NCI-H1694 (cell line): ENCODE measurements at regions not wholly inside any gene's neighbourhood (a gene's known extent, or its start where the extent isn't known, plus 50 kb on each side); places are given as distances from the start of the nearest gene placed in this dataset.
"Not testable (repeated sequence)": the region's sequence is repeated elsewhere in the genome, so short reads cannot be mapped to it uniquely, and the experiment has no call there.

Experiments used
- DNase-seq: peaks from one replicate; lab custom pipeline; 2025; lab: John Stamatoyannopoulos, UW

DNA sequence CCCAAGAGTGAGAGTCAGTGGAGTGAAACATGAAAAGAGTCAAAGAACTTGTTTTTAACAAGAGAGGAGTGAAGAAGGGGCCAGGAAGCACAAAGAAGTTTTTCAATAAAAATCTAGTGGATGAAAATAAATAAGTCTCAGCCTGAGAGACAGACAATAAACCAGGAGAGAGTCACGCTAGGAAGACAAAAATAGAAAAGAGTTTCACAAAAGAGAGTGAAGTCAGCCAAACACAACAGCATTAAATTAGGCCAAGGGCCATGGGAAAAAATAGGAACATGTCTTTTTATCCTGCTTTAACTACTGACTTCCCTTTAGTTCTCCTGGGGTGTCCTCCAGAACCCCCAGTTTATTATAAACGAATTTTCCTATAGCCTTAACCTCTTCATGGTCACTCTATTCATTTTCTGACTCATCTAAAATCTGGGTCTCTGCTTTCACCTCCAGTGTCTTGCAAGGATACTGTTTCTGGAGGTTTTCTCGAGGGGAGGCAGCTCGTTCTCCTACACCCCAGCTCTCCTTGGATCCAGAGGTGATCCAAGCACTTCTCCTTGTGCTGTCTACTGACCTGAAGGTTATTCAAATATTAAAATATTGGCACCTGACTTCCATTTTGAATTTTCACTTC is 571.5 kb upstream of the PPP2R3A start:
- no peak for DNase-seq

DNA sequence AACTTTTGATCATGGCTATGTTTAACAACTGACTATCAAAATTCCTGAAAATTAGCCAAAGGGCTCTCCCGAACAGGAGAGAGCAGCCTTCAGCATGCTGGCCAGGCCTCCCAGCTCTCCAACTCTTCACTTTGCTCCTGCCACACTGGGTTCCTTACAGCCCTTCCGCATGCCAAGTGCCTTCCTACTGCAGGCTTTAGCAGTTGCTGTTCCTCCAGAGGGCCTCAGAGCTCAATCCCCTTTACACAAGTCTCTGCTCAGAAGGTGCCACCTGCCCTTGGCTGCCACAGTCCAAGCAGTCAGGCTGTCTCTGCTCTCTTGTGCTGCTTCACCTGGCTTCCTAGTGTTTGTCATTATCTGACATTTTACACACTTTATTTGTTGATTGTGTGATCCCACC is 553.1 kb upstream of the PPP2R3A start:
- DNase-seq = no peak

- DNase-seq = no peak
Observed at GRCh38 chr3:135416182-135416581, 549.3 kb upstream of the PPP2R3A start.

GRCh38 chr3:135419155-135419554 is 546.4 kb upstream of the PPP2R3A start:
- DNase-seq = no peak

DNA sequence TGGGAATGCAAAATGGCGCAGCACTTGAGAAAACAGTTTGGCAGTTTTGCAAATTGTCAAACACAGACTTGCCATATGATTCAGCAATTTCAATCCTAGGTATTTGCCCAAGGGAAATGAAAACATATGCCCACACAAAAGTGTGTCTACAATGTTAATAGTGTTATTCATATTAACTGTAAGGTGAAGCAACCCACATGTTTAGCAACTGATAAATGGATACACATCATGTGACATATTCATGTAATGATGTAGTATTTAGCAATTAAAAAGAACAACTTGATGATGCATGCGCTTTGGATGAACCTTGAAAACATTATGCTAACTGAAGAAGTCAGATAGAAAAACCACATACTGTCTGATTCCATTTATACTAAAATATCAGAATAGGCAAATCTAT is 539.0 kb upstream of the PPP2R3A start:
- DNase-seq = no peak

DNA sequence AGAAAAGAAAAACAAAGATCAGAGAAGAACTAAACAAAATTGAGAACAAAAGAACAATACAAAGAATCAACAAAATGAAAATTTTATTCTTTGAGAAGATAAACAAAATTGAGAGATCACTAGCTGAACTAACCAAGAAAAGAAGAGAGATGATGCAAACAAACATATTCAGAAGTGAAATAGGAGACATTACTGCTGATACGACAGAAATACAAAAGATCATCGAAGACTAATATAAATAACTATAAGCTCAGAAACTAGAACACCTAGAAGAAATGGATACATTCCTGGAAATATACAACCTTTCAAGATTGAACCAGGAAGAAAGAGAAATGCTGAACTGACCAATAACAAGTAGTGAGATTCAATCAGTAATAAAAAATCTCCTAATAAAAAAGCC is 533.1 kb upstream of the PPP2R3A start:
- no peak for DNase-seq

DNA sequence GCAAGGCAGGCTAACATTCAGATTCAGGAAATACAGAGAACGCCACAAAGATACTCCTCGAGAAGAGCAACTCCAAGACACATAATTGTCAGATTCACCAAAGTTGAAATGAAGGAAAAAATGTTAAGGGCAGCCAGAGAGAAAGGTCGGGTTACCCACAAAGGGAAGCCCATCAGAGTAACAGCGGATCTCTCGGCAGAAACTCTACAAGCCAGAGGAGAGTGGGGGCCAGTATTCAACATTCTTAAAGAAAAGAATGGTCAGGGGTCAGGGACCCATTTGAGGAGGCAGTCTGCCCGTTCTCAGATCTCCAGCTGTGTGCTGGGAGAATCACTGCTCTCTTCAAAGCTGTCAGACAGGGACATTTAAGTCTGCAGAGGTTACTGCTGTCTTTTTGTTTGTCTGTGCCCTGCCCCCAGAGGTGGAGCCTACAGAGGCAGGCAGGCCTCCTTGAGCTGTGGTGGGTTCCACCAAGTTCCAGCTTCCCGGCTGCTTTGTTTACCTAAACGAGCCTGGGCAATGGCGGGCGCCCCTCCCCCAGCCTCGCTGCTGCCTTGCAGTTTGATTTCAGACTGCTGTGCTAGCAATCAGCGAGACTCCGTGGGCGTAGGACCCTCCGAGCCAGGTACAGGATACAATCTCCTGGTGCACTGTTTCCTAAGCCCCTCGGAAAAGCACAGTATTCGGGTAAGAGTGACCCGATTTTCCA is 526.5 kb upstream of the PPP2R3A start:
- not testable (repeated sequence) for DNase-seq

- DNase-seq = not testable (repeated sequence)
Observed at GRCh38 chr3:135439632-135440031, 525.9 kb upstream of the PPP2R3A start.

- no peak for DNase-seq
Observed at GRCh38 chr3:135440233-135440632, 525.3 kb upstream of the PPP2R3A start.

GRCh38 chr3:135440746-135441145 is 524.8 kb upstream of the PPP2R3A start:
- DNase-seq = no peak

GRCh38 chr3:135444058-135444457 is 521.5 kb upstream of the PPP2R3A start:
- no peak for DNase-seq

DNA sequence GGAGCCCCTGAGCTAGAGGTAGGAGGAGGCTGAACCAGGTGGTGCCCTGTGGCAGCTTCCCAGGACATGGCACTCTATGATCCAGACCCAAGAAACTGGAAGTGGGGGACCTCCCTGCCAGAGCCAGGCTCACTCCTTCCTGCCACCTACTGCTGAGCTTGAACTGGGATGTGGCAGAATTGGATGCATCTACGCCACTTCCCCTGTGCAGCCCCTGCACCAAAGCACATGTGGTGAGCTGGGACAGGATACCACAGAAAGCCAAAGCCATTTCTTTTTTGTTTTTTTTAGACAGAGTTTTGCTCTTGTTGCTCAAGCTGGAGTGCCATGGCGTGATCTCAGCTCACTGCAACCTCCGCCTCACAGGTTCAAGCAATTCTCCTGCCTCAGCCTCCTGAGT is 518.0 kb upstream of the PPP2R3A start:
- no peak for DNase-seq

DNA sequence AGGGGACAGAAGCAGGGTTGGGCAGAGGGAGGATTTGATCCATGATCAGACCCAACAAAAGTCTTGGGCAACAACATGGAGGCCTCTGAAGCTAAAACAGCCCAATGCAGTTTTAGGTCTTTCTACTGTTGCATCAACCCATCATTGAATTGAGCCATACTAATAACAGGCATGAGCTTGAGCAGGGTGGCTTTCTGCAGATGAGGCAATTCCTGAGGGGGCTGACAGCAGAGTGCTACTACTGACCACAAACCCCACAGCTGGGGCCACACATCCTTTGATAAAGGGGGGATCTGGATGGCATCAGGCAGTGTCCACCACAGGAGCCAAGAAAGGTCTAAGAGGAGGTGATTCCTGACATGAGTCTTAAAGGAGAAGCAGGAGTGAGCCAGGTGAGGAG is 517.0 kb upstream of the PPP2R3A start:
- no peak for DNase-seq

- no peak for DNase-seq
Observed at GRCh38 chr3:135449046-135449445, 516.5 kb upstream of the PPP2R3A start.

DNA sequence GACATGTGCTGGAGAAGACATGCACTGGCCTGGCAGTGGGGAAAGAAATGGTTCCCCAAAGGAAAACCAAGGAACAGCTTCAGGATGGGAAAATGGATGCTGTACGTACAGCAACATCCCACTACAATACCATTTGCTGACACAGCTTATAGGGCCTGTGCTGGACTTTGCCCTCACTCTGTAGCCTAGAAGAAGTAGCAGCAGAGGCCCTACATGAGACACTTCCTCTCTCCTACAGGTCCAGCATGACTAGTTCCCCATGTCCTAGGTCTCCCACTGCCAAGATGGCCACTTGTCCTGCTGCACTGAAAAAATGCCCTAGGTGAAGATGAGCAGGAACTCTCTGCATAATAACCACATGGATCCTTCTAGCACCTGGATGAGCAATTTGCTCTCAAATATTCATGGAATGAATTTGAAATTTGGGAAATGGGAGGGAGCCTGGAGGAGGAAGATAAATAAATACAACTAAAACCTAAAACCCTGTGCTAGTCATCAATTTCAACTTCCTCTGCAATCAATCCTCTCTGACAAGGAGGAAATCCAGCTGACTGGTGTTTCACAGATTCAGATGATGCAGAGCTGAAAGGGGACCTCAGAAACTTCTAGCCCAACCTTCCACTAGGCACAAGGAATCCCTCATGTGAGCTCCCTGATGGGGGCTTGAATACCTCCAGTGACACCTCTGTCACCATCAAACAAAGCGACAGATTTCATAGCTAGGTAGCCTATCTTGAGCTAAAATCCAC is 514.3 kb upstream of the PPP2R3A start:
- no peak for DNase-seq

- no peak for DNase-seq
Observed at GRCh38 chr3:135452881-135453280, 512.6 kb upstream of the PPP2R3A start.

DNA sequence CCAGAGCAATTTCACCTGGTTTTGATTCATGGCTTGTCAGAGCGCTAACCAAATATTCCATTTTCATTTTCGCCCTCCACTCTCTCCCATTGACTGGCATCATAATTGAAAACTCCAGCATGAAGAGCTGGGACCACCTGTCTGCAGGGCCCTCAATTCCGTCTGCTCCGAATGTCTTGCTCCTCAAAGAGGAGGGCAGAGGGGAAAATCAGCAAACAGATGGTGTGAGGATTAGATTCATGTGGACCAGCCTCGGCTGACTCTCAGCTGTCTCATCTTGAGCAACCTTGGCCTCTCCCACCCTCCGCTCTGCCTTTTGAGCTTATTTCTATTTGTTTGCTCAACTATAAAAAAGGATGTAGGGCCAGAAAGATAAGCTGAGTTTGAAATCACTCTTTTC is 512.2 kb upstream of the PPP2R3A start:
- no peak for DNase-seq

DNA sequence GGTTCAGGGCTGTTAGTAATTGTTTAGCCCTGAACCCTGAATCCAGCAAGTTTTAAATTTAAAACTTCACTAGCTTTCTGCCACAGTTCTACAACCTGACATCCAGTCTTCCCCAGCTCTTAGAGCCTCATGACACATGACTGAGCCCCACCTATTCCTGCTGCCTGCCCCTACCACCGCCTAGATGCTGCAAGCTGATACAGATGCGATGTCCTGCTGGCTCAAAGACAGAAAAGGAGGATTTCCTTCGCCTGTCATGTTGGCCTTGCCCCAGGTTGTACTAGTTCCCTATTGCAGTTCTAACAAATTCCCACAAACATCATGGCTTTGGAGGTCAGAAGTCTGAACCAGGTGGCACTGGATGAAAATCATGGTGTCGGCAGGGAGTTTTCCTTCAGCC is 510.6 kb upstream of the PPP2R3A start:
- DNase-seq = no peak

DNA sequence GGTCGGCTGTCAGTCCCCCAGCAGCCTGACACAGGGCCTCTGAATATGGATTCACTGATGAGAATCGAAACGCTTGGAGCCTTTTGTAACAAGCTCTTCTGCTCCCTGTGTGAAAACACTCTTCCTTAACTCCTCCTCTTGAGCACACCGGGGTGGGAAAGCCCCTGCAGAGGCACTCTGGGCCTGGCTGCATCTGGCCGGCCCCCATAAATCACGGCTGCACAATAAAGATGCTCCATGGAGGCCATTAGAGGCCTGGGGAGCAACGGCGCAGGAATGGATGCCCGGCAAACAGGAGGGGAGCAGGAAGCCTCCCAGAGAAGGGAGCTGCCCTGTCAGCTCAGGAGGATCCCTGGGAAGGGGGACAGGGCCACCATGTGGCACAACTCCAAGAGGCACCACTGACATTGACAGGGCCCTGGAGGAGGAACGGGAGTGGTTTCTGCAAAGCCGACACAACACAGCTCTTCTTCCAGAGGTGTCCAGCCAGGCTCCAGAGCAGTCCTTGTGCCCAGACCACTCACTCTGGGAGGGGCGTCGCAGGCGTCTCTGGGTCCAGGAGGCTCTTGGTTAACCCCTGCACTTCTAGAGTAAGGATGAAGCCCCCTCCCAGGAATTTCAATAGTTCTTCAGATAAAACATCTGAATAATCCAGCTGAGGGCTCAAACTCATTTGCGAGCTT is 509.3 kb upstream of the PPP2R3A start:
- DNase-seq = no peak

- DNase-seq = no peak
Observed at GRCh38 chr3:135458541-135459322, 506.8 kb upstream of the PPP2R3A start.

GRCh38 chr3:135460273-135460672 is 505.3 kb upstream of the PPP2R3A start:
- DNase-seq = no peak

GRCh38 chr3:135471911-135472310 is 493.6 kb upstream of the PPP2R3A start:
- no peak for DNase-seq
